ENCODE measurements at regions not wholly inside any gene's neighbourhood (a gene's known extent, or its start where the extent isn't known, plus 50 kb on each side); places are given as distances from the start of the nearest gene placed in this dataset.

- Histone ChIP-seq H3K4ac (ENCODE audit: low read depth, low read length) (no peak overlapping the region), H3K23ac (ENCODE audit: low read length) (no peak overlapping the region), H3K4me3 (ENCODE audit: low read depth, low read length) (no peak overlapping the region), H3K27me3 (ENCODE audit: insufficient read depth, low read length) (no peaks in the 10 kb centered on the region), H3K36me3 (ENCODE audit: control insufficient read depth in 1 of 2, insufficient read depth in 2 of 2, low read length in 2 of 2) (no peaks in the 10 kb centered on the region), H2AK5ac (ENCODE audit: low read length) (no peak overlapping the region), H2BK5ac (ENCODE audit: low read depth, low read length, poor library complexity) (no peak overlapping the region), H2AFZ (ENCODE audit: insufficient read depth, low read length, poor library complexity) (no peak overlapping the region), H3K9ac (ENCODE audit: low read length) (no peak overlapping the region), H3K4me2 (ENCODE audit: low read length) (no peak overlapping the region), H4K12ac (ENCODE audit: low read depth, low read length) (no peak overlapping the region), H3K18ac (ENCODE audit: low read length) (no peak overlapping the region), H4K91ac (ENCODE audit: low read depth, low read length) (no peak overlapping the region), H4K8ac (ENCODE audit: low read depth, low read length) (no peak overlapping the region), H2BK12ac (ENCODE audit: low read length) (no peak overlapping the region), H2BK120ac (ENCODE audit: insufficient read depth, low read length, poor library complexity) (no peak overlapping the region), H3K27ac (ENCODE audit: low read depth, low read length) (no peak overlapping the region), H3K9me3 (ENCODE audit: insufficient read depth, low read depth, low read length) (no peaks in the 10 kb centered on the region), H3K79me2 (ENCODE audit: control insufficient read depth, insufficient read depth, low read length, poor library complexity) (no peaks in the 10 kb centered on the region), H3K14ac (ENCODE audit: low read length) (no peak overlapping the region), H3K79me1 (ENCODE audit: low read length) (no peaks in the 10 kb centered on the region), H3K4me1 (ENCODE audit: control insufficient read depth in 1 of 2, insufficient read depth in 2 of 2, low read length in 2 of 2) (no peaks in the 10 kb centered on the region)
- peak; percentile 6 to 35 for DNase-seq
- WGBS (ENCODE audit: extremely low coverage, insufficient coverage, insufficient read length) = no CpG with 5 or more reads among the region's 10 CpGs
Observed at GRCh38 chr12:60196366-60196765, 600.5 kb downstream of the SLC16A7 start.

GRCh38 chr12:60197589-60197988 is 601.8 kb downstream of the SLC16A7 start:
- Histone ChIP-seq H3K23ac (ENCODE audit: low read length) (no peak overlapping the region), H2AK5ac (ENCODE audit: low read length) (no peak overlapping the region), H3K14ac (ENCODE audit: low read length) (no peak overlapping the region), H3K27me3 (ENCODE audit: insufficient read depth, low read length) (no peaks in the 10 kb centered on the region), H3K27ac (ENCODE audit: low read depth, low read length) (no peak overlapping the region), H3K18ac (ENCODE audit: low read length) (no peak overlapping the region), H4K8ac (ENCODE audit: low read depth, low read length) (no peak overlapping the region), H4K91ac (ENCODE audit: low read depth, low read length) (no peak overlapping the region), H4K12ac (ENCODE audit: low read depth, low read length) (no peak overlapping the region), H3K4ac (ENCODE audit: low read depth, low read length) (no peak overlapping the region), H3K9me3 (ENCODE audit: insufficient read depth, low read depth, low read length) (no peaks in the 10 kb centered on the region), H3K36me3 (ENCODE audit: control insufficient read depth in 1 of 2, insufficient read depth in 2 of 2, low read length in 2 of 2) (no peaks in the 10 kb centered on the region), H2BK120ac (ENCODE audit: insufficient read depth, low read length, poor library complexity) (no peak overlapping the region), H3K79me2 (ENCODE audit: control insufficient read depth, insufficient read depth, low read length, poor library complexity) (no peaks in the 10 kb centered on the region), H3K9ac (ENCODE audit: low read length) (no peak overlapping the region), H2BK12ac (ENCODE audit: low read length) (no peak overlapping the region), H3K79me1 (ENCODE audit: low read length) (no peaks in the 10 kb centered on the region), H2BK5ac (ENCODE audit: low read depth, low read length, poor library complexity) (no peak overlapping the region), H2AFZ (ENCODE audit: insufficient read depth, low read length, poor library complexity) (no peak overlapping the region), H3K4me3 (ENCODE audit: low read depth, low read length) (no peak overlapping the region), H3K4me2 (ENCODE audit: low read length) (no peak overlapping the region), H3K4me1 (ENCODE audit: control insufficient read depth in 1 of 2, insufficient read depth in 2 of 2, low read length in 2 of 2) (no peaks in the 10 kb centered on the region)
- WGBS (ENCODE audit: extremely low coverage, insufficient coverage, insufficient read length) = no CpG with 5 or more reads among the region's 2 CpGs
- no peak for DNase-seq

- Histone ChIP-seq H3K27ac (ENCODE audit: low read depth, low read length) (no peak overlapping the region), H4K12ac (ENCODE audit: low read depth, low read length) (no peak overlapping the region), H4K91ac (ENCODE audit: low read depth, low read length) (no peak overlapping the region), H2BK120ac (ENCODE audit: insufficient read depth, low read length, poor library complexity) (no peak overlapping the region), H2BK12ac (ENCODE audit: low read length) (no peak overlapping the region), H3K36me3 (ENCODE audit: control insufficient read depth in 1 of 2, insufficient read depth in 2 of 2, low read length in 2 of 2) (no peaks in the 10 kb centered on the region), H2AFZ (ENCODE audit: insufficient read depth, low read length, poor library complexity) (no peak overlapping the region), H3K9ac (ENCODE audit: low read length) (no peak overlapping the region), H2AK5ac (ENCODE audit: low read length) (no peak overlapping the region), H4K8ac (ENCODE audit: low read depth, low read length) (no peak overlapping the region), H3K14ac (ENCODE audit: low read length) (no peak overlapping the region), H3K27me3 (ENCODE audit: insufficient read depth, low read length) (no peaks in the 10 kb centered on the region), H3K79me2 (ENCODE audit: control insufficient read depth, insufficient read depth, low read length, poor library complexity) (no peaks in the 10 kb centered on the region), H3K79me1 (ENCODE audit: low read length) (no peaks in the 10 kb centered on the region), H3K9me3 (ENCODE audit: insufficient read depth, low read depth, low read length) (no peaks in the 10 kb centered on the region), H3K23ac (ENCODE audit: low read length) (no peak overlapping the region), H3K4me1 (ENCODE audit: control insufficient read depth in 1 of 2, insufficient read depth in 2 of 2, low read length in 2 of 2) (peaks cover 2% of the 10 kb centered on the region in 2 experiments), H2BK5ac (ENCODE audit: low read depth, low read length, poor library complexity) (no peak overlapping the region), H3K4me3 (ENCODE audit: low read depth, low read length) (no peak overlapping the region), H3K4ac (ENCODE audit: low read depth, low read length) (no peak overlapping the region), H3K4me2 (ENCODE audit: low read length) (no peak overlapping the region), H3K18ac (ENCODE audit: low read length) (no peak overlapping the region)
- no CpG with 5 or more reads among the region's 4 CpGs for WGBS (ENCODE audit: extremely low coverage, insufficient coverage, insufficient read length)
- no peak for DNase-seq
Observed at GRCh38 chr12:60201891-60202290, 606.1 kb downstream of the SLC16A7 start.

GRCh38 chr12:60205500-60205899 is 609.7 kb downstream of the SLC16A7 start:
- H4K12ac ChIP-seq (ENCODE audit: low read depth, low read length) = no peak overlapping the region
- no peaks in the 10 kb centered on the region for H3K27me3 ChIP-seq (ENCODE audit: insufficient read depth, low read length)
- no peak overlapping the region for H4K8ac ChIP-seq (ENCODE audit: low read depth, low read length)
- DNase-seq = peak in 1 of 2 donors; percentile 53
- H3K4me3 ChIP-seq (ENCODE audit: low read depth, low read length) = no peak overlapping the region
- H3K4me2 ChIP-seq (ENCODE audit: low read length) = no peak overlapping the region
- H3K9ac ChIP-seq (ENCODE audit: low read length) = no peak overlapping the region
- H3K9me3 ChIP-seq (ENCODE audit: insufficient read depth, low read depth, low read length) = no peaks in the 10 kb centered on the region
- H2AK5ac ChIP-seq (ENCODE audit: low read length) = no peak overlapping the region
- H2BK5ac ChIP-seq (ENCODE audit: low read depth, low read length, poor library complexity) = no peak overlapping the region
- no CpG with 5 or more reads among the region's 1 CpG for WGBS (ENCODE audit: extremely low coverage, insufficient coverage, insufficient read length)
- no peak overlapping the region for H2BK120ac ChIP-seq (ENCODE audit: insufficient read depth, low read length, poor library complexity)
- H2AFZ ChIP-seq (ENCODE audit: insufficient read depth, low read length, poor library complexity) = no peak overlapping the region
- peaks cover 2% of the 10 kb centered on the region in 2 experiments for H3K4me1 ChIP-seq (ENCODE audit: control insufficient read depth in 1 of 2, insufficient read depth in 2 of 2, low read length in 2 of 2)
- H3K36me3 ChIP-seq (ENCODE audit: control insufficient read depth in 1 of 2, insufficient read depth in 2 of 2, low read length in 2 of 2) = no peaks in the 10 kb centered on the region
- H3K27ac ChIP-seq (ENCODE audit: low read depth, low read length) = no peak overlapping the region
- H3K4ac ChIP-seq (ENCODE audit: low read depth, low read length) = no peak overlapping the region
- no peak overlapping the region for H3K18ac ChIP-seq (ENCODE audit: low read length)
- H2BK12ac ChIP-seq (ENCODE audit: low read length) = no peak overlapping the region
- no peak overlapping the region for H3K23ac ChIP-seq (ENCODE audit: low read length)
- H3K79me1 ChIP-seq (ENCODE audit: low read length) = no peaks in the 10 kb centered on the region
- H3K79me2 ChIP-seq (ENCODE audit: control insufficient read depth, insufficient read depth, low read length, poor library complexity) = no peaks in the 10 kb centered on the region
- no peak overlapping the region for H4K91ac ChIP-seq (ENCODE audit: low read depth, low read length)
- H3K14ac ChIP-seq (ENCODE audit: low read length) = no peak overlapping the region

All from trophoblast cell (in vitro differentiated cells and primary cell).